OCI-LY3 (cell line): ENCODE measurements at regions not wholly inside any gene's neighbourhood (a gene's known extent, or its start where the extent isn't known, plus 50 kb on each side); places are given as distances from the start of the nearest gene placed in this dataset.

Source experiments
- H2AFZ ChIP-seq: fragments of 200-600, 300-600 bp; shearing (Covaris generic); 2 replicates; pipeline ENCODE4 v1.6.0; 2014; ENCODE audit warnings: antibody characterized with exemption, low read depth, low read length
- H3K27ac ChIP-seq: fragments of 200-600, 300-600 bp; sonication (generic); 2 replicates; pipeline ENCODE4 v1.5.1; 2014; ENCODE audit warnings: mild to moderate bottlenecking, low read length, moderate library complexity, mixed read lengths
- H3K27me3 ChIP-seq: fragments of 200-600, 300-600 bp; sonication (generic); 2 replicates; pipeline ENCODE4 v1.6.1; 2014; ENCODE audit warnings: low read depth, low read length, mixed read lengths
- H3K36me3 ChIP-seq: fragments of 200-600, 300-600 bp; sonication (generic); replicated peaks from 2 replicates; pipeline ENCODE3; 2014; ENCODE audit warnings: low read depth, low read length, mixed read lengths
- H3K4me1 ChIP-seq: fragments of 300-600, 200-600 bp; sonication (generic); 2 replicates; pipeline ENCODE4 v1.6.1; 2014; ENCODE audit warnings: low read length, mixed read lengths
- H3K4me2 ChIP-seq: fragments of 200-600, 300-600 bp; sonication (generic); 2 replicates; pipeline ENCODE4 v1.6.1; 2014; ENCODE audit warnings: low read length, mixed read lengths
- H3K4me3 ChIP-seq: fragments of 300-600, 200-600 bp; sonication (generic); 2 replicates; pipeline ENCODE4 v1.5.1; 2014; ENCODE audit warnings: antibody characterized with exemption, mild to moderate bottlenecking, low read length, moderate library complexity
- H3K79me2 ChIP-seq: fragments of 300-600, 200-600 bp; shearing (Covaris generic); 2 replicates; pipeline ENCODE4 v1.6.1; 2014; ENCODE audit warnings: mild to moderate bottlenecking, low read length, mixed read lengths
- H3K9ac ChIP-seq: fragments of 300-600, 200-600 bp; shearing (Covaris generic); 2 replicates; pipeline ENCODE4 v1.6.0; 2014; ENCODE audit warnings: mild to moderate bottlenecking, low read length, moderate library complexity
- H3K9me3 ChIP-seq: fragments of 200-600, 300-600 bp; shearing (Covaris generic); 2 replicates; pipeline ENCODE4 v1.6.1; 2014; ENCODE audit warnings: low read length, mixed read lengths; ENCODE audit not compliant: insufficient read depth
- H4K20me1 ChIP-seq: fragments of 200-600, 300-600 bp; sonication (generic); 2 replicates; pipeline ENCODE4 v1.6.1; 2016; ENCODE audit warnings: low read length, mixed read lengths; ENCODE audit not compliant: insufficient read depth
- CTCF ChIP-seq: fragments of 200-600, 300-600 bp; sonication (generic); IDR thresholded peaks from 2 replicates; pipeline ENCODE4 v1.5.1; 2014; ENCODE audit warnings: antibody characterized with exemption, low read length, low read depth
- EZH2phosphoT487 ChIP-seq: fragments of 200-600 bp; shearing (Covaris generic); IDR thresholded peaks from 2 replicates; pipeline ENCODE4 v1.6.1; 2018; ENCODE audit warnings: antibody characterized with exemption, mixed run types, low read depth

GRCh38 chr13:74025369-74025768, 108.8 kb downstream of the KLF12 start:
- no peaks in the 10 kb centered on the region for H4K20me1 ChIP-seq
- H3K4me3 ChIP-seq = no peak overlapping the region
- H2AFZ ChIP-seq = no peak overlapping the region
- H3K79me2 ChIP-seq = no peaks in the 10 kb centered on the region
- no peak overlapping the region for H3K27ac ChIP-seq
- H3K4me2 ChIP-seq = no peak overlapping the region
- H3K4me1 ChIP-seq = peaks cover 52% of the 10 kb centered on the region
- no peaks in the 10 kb centered on the region for H3K9me3 ChIP-seq
- H3K9ac ChIP-seq = no peak overlapping the region
- TF ChIP-seq CTCF = no peak
- TF ChIP-seq EZH2phosphoT487 = no peak
- peaks cover 7% of the 10 kb centered on the region for H3K36me3 ChIP-seq
- H3K27me3 ChIP-seq = no peaks in the 10 kb centered on the region

GRCh38 chr13:74024856-74025255, 109.3 kb downstream of the KLF12 start:
- H3K4me2 ChIP-seq = no peak overlapping the region

GRCh38 chr13:74024314-74024713, 109.9 kb downstream of the KLF12 start:
- Histone ChIP-seq H3K4me1 (peaks cover 47% of the 10 kb centered on the region), H3K79me2 (no peaks in the 10 kb centered on the region), H3K27me3 (no peaks in the 10 kb centered on the region), H2AFZ (no peak overlapping the region), H4K20me1 (no peaks in the 10 kb centered on the region), H3K4me3 (no peak overlapping the region), H3K36me3 (peaks cover 7% of the 10 kb centered on the region), H3K9me3 (no peaks in the 10 kb centered on the region), H3K4me2 (no peak overlapping the region), H3K9ac (no peak overlapping the region), H3K27ac (no peak overlapping the region)
- TF ChIP-seq CTCF = no peak
- TF ChIP-seq EZH2phosphoT487 = no peak

More at GRCh38 chr13:74024856-74025255, 109.3 kb downstream of the KLF12 start:
- Histone ChIP-seq H3K9me3 (no peaks in the 10 kb centered on the region), H3K4me1 (peaks cover 52% of the 10 kb centered on the region), H3K36me3 (peaks cover 7% of the 10 kb centered on the region), H3K27me3 (no peaks in the 10 kb centered on the region), H2AFZ (no peak overlapping the region), H3K79me2 (no peaks in the 10 kb centered on the region), H3K9ac (no peak overlapping the region), H3K27ac (no peak overlapping the region), H4K20me1 (no peaks in the 10 kb centered on the region), H3K4me3 (no peak overlapping the region)
- TF ChIP-seq EZH2phosphoT487 (no peak), CTCF (no peak)

- no peak overlapping the region for H2AFZ ChIP-seq
- peaks cover 7% of the 10 kb centered on the region for H3K36me3 ChIP-seq
- H3K4me1 ChIP-seq = peaks cover 39% of the 10 kb centered on the region
- H3K9ac ChIP-seq = no peak overlapping the region
- H3K79me2 ChIP-seq = no peaks in the 10 kb centered on the region
- no peak overlapping the region for H3K4me3 ChIP-seq
- H4K20me1 ChIP-seq = no peaks in the 10 kb centered on the region
- no peaks in the 10 kb centered on the region for H3K27me3 ChIP-seq
- no peaks in the 10 kb centered on the region for H3K9me3 ChIP-seq
- no peak overlapping the region for H3K4me2 ChIP-seq
- TF ChIP-seq EZH2phosphoT487 = no peak
- H3K27ac ChIP-seq = no peak overlapping the region
Measured at GRCh38 chr13:74023484-74023883, 110.7 kb downstream of the KLF12 start.

GRCh38 chr13:74021505-74021904, 112.7 kb downstream of the KLF12 start:
- peaks cover 31% of the 10 kb centered on the region for H3K4me1 ChIP-seq
- peaks cover 7% of the 10 kb centered on the region for H3K36me3 ChIP-seq
- no peak overlapping the region for H3K4me2 ChIP-seq
- no peak overlapping the region for H3K9ac ChIP-seq
- no peak overlapping the region for H2AFZ ChIP-seq
- no peaks in the 10 kb centered on the region for H3K9me3 ChIP-seq
- no peaks in the 10 kb centered on the region for H3K79me2 ChIP-seq
- no peaks in the 10 kb centered on the region for H3K27me3 ChIP-seq
- TF ChIP-seq CTCF (no peak), EZH2phosphoT487 (no peak)
- 0 out of 2 replicates have a peak, but pooled peaks cover 2% of the 10 kb centered on the region for H4K20me1 ChIP-seq
- no peak overlapping the region for H3K27ac ChIP-seq
- no peak overlapping the region for H3K4me3 ChIP-seq
